GM10248 (cell line): ENCODE measurements at regions not wholly inside any gene's neighbourhood (a gene's known extent, or its start where the extent isn't known, plus 50 kb on each side); places are given as distances from the start of the nearest gene placed in this dataset.
"Not testable (repeated sequence)": the region's sequence is repeated elsewhere in the genome, so short reads cannot be mapped to it uniquely, and the experiment has no call there.

Experiments used
- CTCF ChIA-PET: fragments of 300-600 bp; sonication (Branson Sonifier 250); formaldehyde crosslinking; extraction: SDS; loops from one replicate; lab custom pipeline; 2021; ENCODE audit warnings: antibody characterized with exemption; lab: Yijun Ruan, JAX
- POLR2A ChIA-PET: fragments of 350-650 bp; sonication (Branson Sonifier 250); formaldehyde crosslinking; extraction: SDS; loops from one replicate; lab custom pipeline; 2020; ENCODE audit warnings: antibody characterized with exemption; lab: Yijun Ruan, JAX
- DNase-seq: peaks from one replicate; pipeline ENCODE4 v3.0.0; 2012; ENCODE audit errors: extremely low spot score
- TF ChIP-seq, protein P1 (sequence below): IDR thresholded peaks from 2 replicates; pipeline ENCODE4 v1.5.1; 2012; ENCODE audit warnings: mild to moderate bottlenecking, low read depth; ENCODE audit errors: extremely low read depth, missing control alignments, control extremely low read depth

DNA sequence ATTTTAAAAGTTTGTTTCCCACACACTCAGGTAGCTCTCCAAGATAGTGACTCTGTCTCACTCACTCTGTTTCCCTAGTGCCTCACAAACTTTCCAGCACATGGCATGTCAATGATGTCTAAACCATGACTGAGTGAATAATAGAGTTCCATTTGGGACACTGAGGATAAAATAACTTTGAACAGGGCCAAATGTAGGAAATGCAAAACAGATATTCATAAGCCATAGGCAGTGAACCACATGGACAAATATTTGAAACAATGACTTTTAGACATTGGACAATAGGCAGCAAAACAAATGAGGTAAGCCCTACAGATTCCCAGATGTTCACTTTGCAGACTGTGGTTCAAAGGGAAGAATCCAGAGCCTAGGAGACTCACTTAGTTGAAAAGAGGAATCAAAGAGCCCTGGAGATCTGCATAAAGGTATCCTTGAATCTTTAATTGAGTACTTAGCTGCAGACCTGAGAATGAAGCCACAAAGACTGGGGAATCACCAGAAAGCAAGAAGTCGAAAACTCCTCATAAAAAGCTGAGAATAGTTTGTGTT, 173.3 kb downstream of the FAM76B start:
- TF ChIP-seq, protein P1, sequence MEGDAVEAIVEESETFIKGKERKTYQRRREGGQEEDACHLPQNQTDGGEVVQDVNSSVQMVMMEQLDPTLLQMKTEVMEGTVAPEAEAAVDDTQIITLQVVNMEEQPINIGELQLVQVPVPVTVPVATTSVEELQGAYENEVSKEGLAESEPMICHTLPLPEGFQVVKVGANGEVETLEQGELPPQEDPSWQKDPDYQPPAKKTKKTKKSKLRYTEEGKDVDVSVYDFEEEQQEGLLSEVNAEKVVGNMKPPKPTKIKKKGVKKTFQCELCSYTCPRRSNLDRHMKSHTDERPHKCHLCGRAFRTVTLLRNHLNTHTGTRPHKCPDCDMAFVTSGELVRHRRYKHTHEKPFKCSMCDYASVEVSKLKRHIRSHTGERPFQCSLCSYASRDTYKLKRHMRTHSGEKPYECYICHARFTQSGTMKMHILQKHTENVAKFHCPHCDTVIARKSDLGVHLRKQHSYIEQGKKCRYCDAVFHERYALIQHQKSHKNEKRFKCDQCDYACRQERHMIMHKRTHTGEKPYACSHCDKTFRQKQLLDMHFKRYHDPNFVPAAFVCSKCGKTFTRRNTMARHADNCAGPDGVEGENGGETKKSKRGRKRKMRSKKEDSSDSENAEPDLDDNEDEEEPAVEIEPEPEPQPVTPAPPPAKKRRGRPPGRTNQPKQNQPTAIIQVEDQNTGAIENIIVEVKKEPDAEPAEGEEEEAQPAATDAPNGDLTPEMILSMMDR: no peak
- CTCF ChIA-PET: interaction anchor here (1.0 kb wide), 1 partner anchor 170 kb away, joined by 3 read pairs; no protein-coding TSS in a partner anchor
- POLR2A ChIA-PET: no interaction called here
- no peak for DNase-seq

DNA sequence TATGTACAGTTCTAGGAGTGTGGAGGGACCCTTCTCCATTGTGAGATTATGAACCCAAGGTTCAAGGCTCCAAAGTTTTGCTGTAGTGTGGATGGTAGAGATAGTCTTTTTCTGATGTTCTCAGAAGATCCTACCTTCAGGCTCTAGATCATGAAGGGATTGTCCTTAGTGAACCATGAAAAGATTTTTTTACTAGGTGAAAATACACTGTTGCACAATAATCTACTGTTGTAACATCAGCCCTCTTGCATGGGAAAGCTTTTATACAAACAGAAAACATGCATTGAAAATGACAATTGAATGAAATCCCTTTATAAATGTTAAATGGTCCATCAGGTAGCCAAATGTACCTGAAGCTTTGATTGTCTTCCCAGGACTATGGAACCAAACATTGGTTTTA, 177.8 kb downstream of the FAM76B start:
- TF ChIP-seq, protein P1: no peak
- no peak for DNase-seq
- ChIA-PET POLR2A (no interaction called here), CTCF (no interaction called here)

DNA sequence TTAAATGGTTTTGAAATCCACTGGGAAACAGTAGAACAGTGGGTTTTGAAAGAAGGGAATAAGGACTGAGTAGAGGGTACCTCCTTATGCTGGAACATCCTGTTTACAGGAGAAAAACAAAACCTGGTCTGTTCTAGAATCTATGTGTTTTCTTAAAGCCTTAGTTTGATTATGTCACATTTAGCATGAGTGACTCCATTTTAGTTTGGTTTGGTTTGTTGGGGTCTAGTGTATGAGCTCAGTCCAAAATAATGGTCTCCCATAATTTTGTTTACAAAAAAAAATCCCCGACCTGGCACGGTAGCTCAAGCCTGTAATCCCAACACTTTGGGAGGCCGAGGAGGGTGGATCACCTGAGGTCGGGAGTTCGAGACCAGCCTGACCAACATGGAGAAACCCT, 179.4 kb downstream of the FAM76B start:
- POLR2A ChIA-PET, DNase-seq, CTCF ChIA-PET: not testable (repeated sequence)

DNA sequence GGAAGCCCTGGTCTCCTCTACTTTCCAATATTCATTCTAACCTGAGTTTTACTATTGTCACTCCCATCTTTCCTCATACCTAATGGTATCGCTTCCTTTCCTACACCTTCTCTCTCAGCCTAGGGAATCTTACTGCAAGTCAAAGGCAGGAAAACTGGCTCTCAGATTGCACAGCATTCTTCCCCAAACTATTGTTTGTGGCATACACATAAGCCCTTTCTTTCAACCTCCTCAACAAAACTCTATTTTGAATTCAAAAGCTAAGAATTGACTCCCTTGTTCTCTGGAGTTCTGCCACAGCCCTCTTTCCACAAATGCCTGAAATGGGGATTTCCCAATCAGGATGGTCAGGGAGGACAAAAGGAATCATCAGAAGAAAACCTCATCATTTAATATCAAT, 181.5 kb downstream of the FAM76B start:
- CTCF ChIA-PET: interaction anchor here (1.3 kb wide), 1 partner anchor 73 kb away, joined by 4 read pairs; no protein-coding TSS in a partner anchor
- POLR2A ChIA-PET: no interaction called here
- TF ChIP-seq, protein P1: no peak
- DNase-seq: no peak

DNA sequence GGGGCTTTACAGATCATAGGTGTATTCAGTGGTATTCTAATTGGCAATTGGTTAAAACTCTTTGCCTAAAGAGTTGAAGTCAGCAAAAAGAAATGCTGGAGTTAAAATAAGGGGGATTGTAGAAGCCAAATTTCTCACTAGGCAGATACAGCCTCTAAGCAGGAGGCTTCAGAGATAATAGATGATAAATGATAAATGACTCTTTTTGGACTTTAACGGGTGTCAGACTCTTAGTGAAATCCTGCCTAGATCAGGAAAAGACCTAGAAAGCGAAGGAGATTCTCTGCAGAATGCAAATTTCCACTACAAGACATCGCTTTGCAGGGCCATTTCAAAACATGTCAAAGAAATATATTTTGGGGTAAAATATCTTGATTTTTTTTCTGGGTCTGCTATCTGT, 182.8 kb downstream of the FAM76B start:
- no peak for DNase-seq
- ChIA-PET POLR2A (no interaction called here), CTCF (no interaction called here)
- TF ChIP-seq, protein P1: no peak

DNA sequence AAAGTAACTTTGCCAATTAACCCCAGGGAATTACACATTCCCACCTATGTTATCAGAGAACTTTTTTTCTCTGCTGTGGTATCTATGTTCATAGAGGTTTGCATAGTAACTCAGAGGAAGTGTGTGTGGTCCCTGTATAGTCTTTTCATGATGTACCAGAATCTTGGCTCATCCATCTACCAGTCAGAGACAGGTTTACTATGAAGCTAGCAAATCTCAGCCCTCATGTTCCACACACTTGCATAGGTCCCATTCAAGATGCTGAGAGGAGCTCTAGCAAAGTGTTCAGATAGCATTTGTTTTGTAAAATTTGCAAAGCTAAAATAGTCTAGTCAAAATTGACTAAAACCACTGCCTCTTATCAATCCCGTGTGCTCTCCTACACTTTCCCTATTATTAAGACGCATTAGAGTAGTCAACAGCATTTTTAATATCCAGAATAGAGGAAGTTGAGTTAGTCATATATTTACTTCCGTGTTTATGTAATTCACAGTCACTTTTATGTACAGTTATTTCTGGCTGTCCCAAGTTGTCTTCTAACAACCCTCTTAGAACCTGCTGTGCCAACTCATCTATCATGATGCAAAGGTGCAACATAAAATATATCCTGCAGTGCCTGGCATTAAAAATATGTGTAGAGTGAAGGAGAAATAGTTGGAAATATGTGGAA, 184.2 kb downstream of the FAM76B start:
- POLR2A ChIA-PET: no interaction called here
- no peak for DNase-seq
- TF ChIP-seq, protein P1: no peak
- CTCF ChIA-PET: interaction anchor here (0.9 to 1.8 kb wide), 3 partner anchors 15 to 69 kb away, joined by 3 to 5 read pairs (median 5); no protein-coding TSS in a partner anchor

DNA sequence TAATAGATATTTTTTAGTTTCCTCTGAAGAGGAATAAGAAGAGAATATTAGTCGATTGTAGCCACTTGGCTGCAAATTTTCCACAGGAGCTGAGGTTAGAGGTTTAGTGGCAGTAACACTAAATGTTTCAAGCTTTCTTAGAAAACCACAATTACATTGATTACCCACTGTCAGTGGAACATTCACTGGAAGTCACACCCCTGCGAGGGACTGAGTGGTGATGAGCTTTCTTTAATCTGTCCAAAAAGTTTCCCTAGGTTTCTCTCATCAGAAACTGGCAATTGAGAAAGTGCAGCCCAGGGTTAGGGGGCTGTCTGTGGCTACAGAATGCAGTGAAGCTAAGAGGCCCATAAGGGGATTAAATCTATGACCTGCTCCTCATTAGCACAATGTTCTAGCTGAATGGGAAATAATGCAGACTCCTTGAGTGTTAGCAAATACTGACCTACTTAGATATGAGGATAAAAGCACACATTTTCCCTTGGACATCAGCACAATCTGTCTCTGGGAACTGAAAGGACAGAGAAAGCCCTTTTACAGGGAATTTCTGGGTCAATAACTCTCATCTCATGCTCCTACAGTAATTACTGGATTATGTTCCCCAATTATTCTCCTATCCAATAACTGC, 189.5 kb downstream of the FAM76B start:
- DNase-seq: no peak
- ChIA-PET CTCF (interaction anchor here (1.0 kb wide), 1 partner anchor 105 kb away, joined by 3 read pairs; no protein-coding TSS in a partner anchor), POLR2A (no interaction called here)
- TF ChIP-seq, protein P1: no peak
